Panc1 (cell line): ENCODE measurements at regions not wholly inside any gene's neighbourhood (a gene's known extent, or its start where the extent isn't known, plus 50 kb on each side); places are given as distances from the start of the nearest gene placed in this dataset.
A peak's percentile ranks its signal among the peaks of the same experiment; 100 is the strongest.

Experiments
- ATAC-seq: fragments of 200-7000 bp; cut with Tn5 transposase; 2 replicates; pipeline ENCODE4 v1.9.1; 2020; ENCODE audit warnings: mild to moderate bottlenecking, moderate library complexity
- BruUV-seq: library from RNA; stranded (reverse); fragments of 400-500 nt; replicated peaks from 2 replicates; lab custom pipeline; 2021; lab: Mats Ljungman, UMichigan
- CTCF ChIA-PET: fragments of 300-600 bp; sonication (Branson Sonifier 250); formaldehyde crosslinking; loops from one replicate; lab custom pipeline; 2022; ENCODE audit warnings: antibody characterized with exemption; lab: Charles Lee
- POLR2A ChIA-PET: fragments of 300-600 bp; sonication (Branson Sonifier 250); formaldehyde crosslinking; loops from one replicate; lab custom pipeline; 2022; ENCODE audit warnings: antibody characterized with exemption; lab: Charles Lee
- DNase-seq: peaks from one replicate; pipeline ENCODE4 v3.0.0-alpha.2; 2010; ENCODE audit warnings: low read depth, low spot score
- H3K27ac ChIP-seq: 2 replicates; pipeline ENCODE4 v1.5.1; 2011; ENCODE audit warnings: mild to moderate bottlenecking, low read length, inconsistent platforms
- H3K27me3 ChIP-seq: fragments of 200-500 bp; sonication (Bioruptor generic); 2 replicates; pipeline ENCODE4 v1.6.0; 2014; ENCODE audit warnings: low read length, inconsistent platforms; ENCODE audit not compliant: control insufficient read depth, insufficient read depth
- H3K36me3 ChIP-seq: fragments of 200-500 bp; sonication (Bioruptor generic); 2 replicates; pipeline ENCODE4 v1.5.1; 2014; ENCODE audit warnings: inconsistent platforms, mild to moderate bottlenecking, low read length, moderate library complexity; ENCODE audit not compliant: control insufficient read depth, insufficient read depth
- H3K4me1 ChIP-seq: 2 replicates; pipeline ENCODE4 v1.5.1; 2011; ENCODE audit warnings: inconsistent platforms, mild to moderate bottlenecking, low read length, moderate library complexity; ENCODE audit not compliant: control insufficient read depth, insufficient read depth
- H3K4me3 ChIP-seq, 2 experiments: 2 replicates each; pipeline ENCODE4 v1.5.1; 2011 to 2012; ENCODE audit warnings: low read depth in 2 of 2, low read length in 2 of 2, mild to moderate bottlenecking in 2 of 2, inconsistent platforms in 1 of 2, moderate library complexity in 1 of 2
- H3K9me3 ChIP-seq: fragments of 200-500 bp; sonication (Bioruptor generic); 2 replicates; pipeline ENCODE4 v1.5.1; 2014; ENCODE audit warnings: low read depth, mild to moderate bottlenecking, inconsistent platforms, low read length, moderate library complexity; ENCODE audit not compliant: control insufficient read depth, insufficient read depth
- CTCF ChIP-seq: fragments of 450-650 bp; IDR thresholded peaks from 2 replicates; pipeline ENCODE4 v1.5.1; 2017; ENCODE audit warnings: mild to moderate bottlenecking
- POLR2AphosphoS5 ChIP-seq: IDR thresholded peaks from 2 replicates; pipeline ENCODE4 v1.6.1; 2012; ENCODE audit warnings: mild to moderate bottlenecking, low read depth, low read length, moderate library complexity
- REST ChIP-seq, 2 experiments: IDR thresholded peaks; 2 replicates each; pipeline ENCODE4 v1.6.1; 2011 to 2012; ENCODE audit warnings: low read depth in 2 of 2, control low read depth in 1 of 2, low read length in 1 of 2, mild to moderate bottlenecking in 1 of 2, moderate library complexity in 1 of 2; ENCODE audit not compliant: insufficient read depth in 1 of 2
- SIN3A ChIP-seq: IDR thresholded peaks from 2 replicates; pipeline ENCODE4 v1.6.1; 2012; ENCODE audit warnings: low read depth, mild to moderate bottlenecking, low read length, moderate library complexity, borderline replicate concordance; ENCODE audit not compliant: insufficient read depth
- TCF7L2 ChIP-seq: IDR thresholded peaks from 2 replicates; pipeline ENCODE4 v1.6.1; 2011; ENCODE audit warnings: mild to moderate bottlenecking, low read depth, low read length, inconsistent platforms
- in situ Hi-C: cut with HindIII; loops from 2 replicates; pipeline ENCODE4 v1.10.0; 2016; ENCODE audit warnings: low sequenced_read_pairs, low pct_unique_long_range_greater_than_20kb
- intact Hi-C: fragments of 100-400 bp; cut with micrococcal nuclease; formaldehyde crosslinking; loops from one replicate; pipeline ENCODE4 v1.10.0; 2022; ENCODE audit not compliant: unreplicated experiment

DNA sequence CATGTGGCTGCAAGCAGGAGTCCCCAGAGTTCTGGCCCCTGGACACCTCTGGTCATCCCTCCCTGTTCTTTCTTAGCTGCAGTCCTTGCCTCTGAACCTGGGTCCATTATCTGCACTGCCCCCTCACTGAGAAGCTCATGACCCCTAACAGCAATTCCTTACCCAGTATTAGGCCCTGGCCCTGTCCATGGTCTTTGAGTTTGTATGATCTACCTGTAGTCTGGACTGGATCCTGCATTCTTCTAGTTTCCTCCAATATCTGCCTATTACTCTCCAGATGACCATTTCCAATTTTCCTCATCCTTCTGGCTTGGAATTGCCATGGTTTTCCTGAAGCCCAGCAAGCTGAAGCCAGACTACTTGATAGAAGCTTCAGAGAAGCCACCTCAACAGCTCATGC lies 302.4 kb upstream of the HS6ST1 start:
- POLR2A ChIA-PET, result no interaction called here
- BruUV-seq, result no TSS peak
- H3K9me3 ChIP-seq, result no peaks in the 10 kb centered on the region
- ATAC-seq (no peak), DNase-seq (no peak)
- no peaks in the 10 kb centered on the region for H3K36me3 ChIP-seq
- intact Hi-C loops, result no loop called here
- H3K27ac ChIP-seq, result no peak overlapping the region
- H3K4me3 ChIP-seq, result no peak overlapping the region
- no peaks in the 10 kb centered on the region for H3K27me3 ChIP-seq
- H3K4me1 ChIP-seq, result no peaks in the 10 kb centered on the region
- in situ Hi-C loops, result no loop called here
- TF ChIP-seq POLR2AphosphoS5 (no peak), REST (IDR thresholded peaks at IDR 0.05; ENCODE audit: insufficient read depth in 1 of 2, low read depth in 2 of 2, low read length in 1 of 2) (0 out of 4 replicates have a peak, but pooled peaks of 1 of the 2 experiments have one; percentile 13)
- CTCF ChIA-PET, result no interaction called here

- no TSS peak for BruUV-seq
- Histone ChIP-seq H3K4me1 (no peaks in the 10 kb centered on the region), H3K27me3 (no peaks in the 10 kb centered on the region), H3K36me3 (no peaks in the 10 kb centered on the region), H3K9me3 (no peaks in the 10 kb centered on the region), H3K4me3 (no peak overlapping the region), H3K27ac (no peak overlapping the region)
- in situ Hi-C loops, result no loop called here
- DNase-seq (no peak), ATAC-seq (no peak)
- CTCF ChIA-PET, result no interaction called here
- POLR2A ChIA-PET, result no interaction called here
- no peak for TF ChIP-seq TCF7L2
- no peak for TF ChIP-seq CTCF
- TF ChIP-seq SIN3A, result no peak
- no peak for TF ChIP-seq POLR2AphosphoS5
- TF ChIP-seq REST (IDR thresholded peaks at IDR 0.05; ENCODE audit: insufficient read depth in 1 of 2, low read depth in 2 of 2, low read length in 1 of 2), result no peak
- intact Hi-C loops, result no loop called here
These were observed 303.7 kb upstream of the HS6ST1 start for GRCh38 chr2:128622371-128622770.
